GM12872 (cell line): ENCODE measurements at regions not wholly inside any gene's neighbourhood (a gene's known extent, or its start where the extent isn't known, plus 50 kb on each side); places are given as distances from the start of the nearest gene placed in this dataset.

Source experiments
- TF ChIP-seq, protein P1 (sequence below): IDR thresholded peaks from 3 replicates; pipeline ENCODE4 v1.5.1; 2011; ENCODE audit warnings: low read depth, mild to moderate bottlenecking, low read length, moderate library complexity; ENCODE audit not compliant: insufficient read depth

DNA sequence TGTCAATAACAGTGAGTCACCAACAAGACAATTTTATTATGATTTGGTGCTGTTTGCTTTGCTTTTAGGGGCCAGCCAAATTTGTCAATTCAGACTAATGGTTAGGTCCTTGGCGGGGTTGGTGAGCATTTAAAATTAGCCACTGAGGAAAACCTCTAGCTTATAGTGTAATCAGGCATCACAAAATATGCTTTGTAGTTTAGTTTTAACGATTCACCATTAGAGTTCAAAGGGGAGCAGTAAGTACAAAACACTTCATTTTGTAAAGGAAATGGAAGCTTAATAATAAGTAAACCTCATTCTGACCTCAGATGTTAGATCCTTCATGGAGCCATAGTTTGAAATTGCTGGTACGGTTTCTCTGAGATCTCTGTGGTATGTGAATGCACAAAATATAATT lies 218.4 kb upstream of the GOLIM4 start:
- TF ChIP-seq, protein P1, sequence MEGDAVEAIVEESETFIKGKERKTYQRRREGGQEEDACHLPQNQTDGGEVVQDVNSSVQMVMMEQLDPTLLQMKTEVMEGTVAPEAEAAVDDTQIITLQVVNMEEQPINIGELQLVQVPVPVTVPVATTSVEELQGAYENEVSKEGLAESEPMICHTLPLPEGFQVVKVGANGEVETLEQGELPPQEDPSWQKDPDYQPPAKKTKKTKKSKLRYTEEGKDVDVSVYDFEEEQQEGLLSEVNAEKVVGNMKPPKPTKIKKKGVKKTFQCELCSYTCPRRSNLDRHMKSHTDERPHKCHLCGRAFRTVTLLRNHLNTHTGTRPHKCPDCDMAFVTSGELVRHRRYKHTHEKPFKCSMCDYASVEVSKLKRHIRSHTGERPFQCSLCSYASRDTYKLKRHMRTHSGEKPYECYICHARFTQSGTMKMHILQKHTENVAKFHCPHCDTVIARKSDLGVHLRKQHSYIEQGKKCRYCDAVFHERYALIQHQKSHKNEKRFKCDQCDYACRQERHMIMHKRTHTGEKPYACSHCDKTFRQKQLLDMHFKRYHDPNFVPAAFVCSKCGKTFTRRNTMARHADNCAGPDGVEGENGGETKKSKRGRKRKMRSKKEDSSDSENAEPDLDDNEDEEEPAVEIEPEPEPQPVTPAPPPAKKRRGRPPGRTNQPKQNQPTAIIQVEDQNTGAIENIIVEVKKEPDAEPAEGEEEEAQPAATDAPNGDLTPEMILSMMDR: no peak

GRCh38 chr3:168312984-168313383 lies 217.3 kb upstream of the GOLIM4 start:
- TF ChIP-seq, protein P1: no peak

GRCh38 chr3:168307893-168308292 lies 212.2 kb upstream of the GOLIM4 start:
- TF ChIP-seq, protein P1: no peak

- TF ChIP-seq, protein P1: no peak
Measured at GRCh38 chr3:168295027-168295426, 199.3 kb upstream of the GOLIM4 start.

GRCh38 chr3:168292296-168292695 lies 196.6 kb upstream of the GOLIM4 start:
- TF ChIP-seq, protein P1: no peak

GRCh38 chr3:168289471-168290008 lies 193.8 kb upstream of the GOLIM4 start:
- TF ChIP-seq, protein P1: no peak

DNA sequence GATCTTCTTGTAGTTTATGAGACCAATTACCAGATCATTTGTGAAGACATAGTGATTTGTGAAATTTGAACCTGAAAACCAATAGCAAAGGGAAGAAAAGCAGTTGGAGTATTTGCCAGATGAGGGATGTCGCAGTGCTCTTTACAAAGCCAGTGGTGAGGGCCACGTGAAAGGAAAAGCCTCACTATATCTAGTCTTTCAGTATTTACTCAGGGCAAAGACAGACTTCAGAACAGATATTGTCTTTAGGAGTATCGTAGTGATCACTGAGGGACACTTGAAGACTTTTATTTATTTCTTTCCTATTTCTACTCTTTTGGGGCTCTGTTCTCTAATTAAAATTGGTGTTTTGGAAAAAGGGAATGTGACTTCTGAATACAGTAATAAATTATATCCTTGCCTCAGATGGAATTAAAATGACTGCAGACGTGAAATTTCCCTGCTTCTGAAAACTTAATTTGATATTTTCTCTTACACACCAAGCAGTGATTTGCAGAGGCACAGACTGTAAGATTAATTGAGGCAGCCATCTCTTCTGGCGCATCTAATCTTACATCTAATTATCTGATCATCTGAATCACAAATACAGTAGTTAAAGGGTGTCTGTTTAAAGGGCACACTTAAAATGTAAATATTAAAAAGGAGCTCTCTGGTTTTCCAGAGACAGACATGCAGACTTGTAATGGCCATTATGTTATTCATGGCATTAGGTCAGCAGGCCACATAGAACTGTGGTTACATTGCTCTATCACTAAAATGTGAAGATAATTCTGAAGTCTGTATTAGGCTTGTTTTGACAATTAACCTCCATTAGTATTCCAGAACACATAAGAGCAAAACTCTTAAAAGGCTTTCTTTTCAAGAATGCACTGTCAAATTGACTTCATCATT lies 193.0 kb upstream of the GOLIM4 start:
- TF ChIP-seq, protein P1: no peak
